ENCODE measurements at regions not wholly inside any gene's neighbourhood (a gene's known extent, or its start where the extent isn't known, plus 50 kb on each side); places are given as distances from the start of the nearest gene placed in this dataset.

- TF ChIP-seq YY1 (IDR thresholded peaks at IDR 0.05; ENCODE audit: insufficient read depth, insufficient read length) (no peak), ZNF274 (IDR thresholded peaks at IDR 0.05; ENCODE audit: low read depth, low read length) (no peak)
Measured at GRCh38 chr4:129747756-129748155, 651.8 kb downstream of the C4orf33 start.
